ENCODE measurements at regions not wholly inside any gene's neighbourhood (a gene's known extent, or its start where the extent isn't known, plus 50 kb on each side); places are given as distances from the start of the nearest gene placed in this dataset.

DNA sequence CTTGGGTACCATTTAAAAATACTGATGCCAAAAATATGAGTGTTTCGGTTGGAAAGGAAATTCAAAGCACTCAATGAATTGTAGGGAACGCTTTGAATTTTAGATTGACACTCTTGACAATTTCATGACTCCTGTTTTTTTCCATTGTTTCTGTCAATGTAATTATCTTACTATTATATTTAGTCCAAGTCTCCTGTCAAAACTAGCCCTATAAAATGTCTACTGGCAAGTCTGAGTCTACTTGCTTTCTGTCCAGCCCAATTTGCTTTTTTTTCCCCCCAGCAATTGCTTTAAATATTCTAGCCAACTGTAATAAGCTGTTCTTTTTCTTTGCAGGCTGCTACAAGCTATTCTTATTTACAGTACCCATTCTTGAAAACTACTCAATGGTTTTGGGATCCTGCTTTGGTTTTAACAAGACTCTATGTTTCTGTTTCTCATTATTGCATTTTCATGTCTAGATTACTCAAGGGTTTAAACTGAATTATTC, 1103.9 kb upstream of the GJE1 start:
- 0% methylated on average over 2 of the region's 2 CpGs for WGBS (ENCODE audit: insufficient coverage, low coverage, missing lambda C conversion rate)
- no peak for FAIRE-seq
- intact Hi-C loops (cut with micrococcal nuclease): no loop called here

More for the DNA sequence above, 1103.9 kb upstream of the GJE1 start:
- CTCF ChIA-PET (ENCODE audit: low intra/inter-chr PET ratio): no interaction called here
- DNase-seq (ENCODE audit: extremely low read depth in 1 of 4, low spot score in 3 of 4) (no peak), ATAC-seq (no peak)
- Histone ChIP-seq H2AFZ (ENCODE audit: low read depth, low read length) (no peak overlapping the region), H3K4me2 (ENCODE audit: insufficient read depth, low read length) (no peak overlapping the region), H3K36me3 (ENCODE audit: control insufficient read depth, insufficient read depth, low read length) (no peaks in the 10 kb centered on the region), H3K9me3 (replicated peaks; ENCODE audit: control insufficient read depth, insufficient read depth, low read depth, low read length) (peaks cover 3% of the 10 kb centered on the region; the same call in 1 of the 2 replicates), H3K4me3 (no peak overlapping the region), H3K9ac (ENCODE audit: insufficient read depth in 1 of 2, low read depth in 2 of 2, low read length in 2 of 2) (no peak overlapping the region), H3K27me3 (ENCODE audit: control insufficient read depth in 2 of 2, insufficient read depth in 2 of 2, low read length in 2 of 2) (no peaks in the 10 kb centered on the region), H4K20me1 (replicated peaks; ENCODE audit: control insufficient read depth, insufficient read depth, low read length) (no peaks in the 10 kb centered on the region), H3K79me2 (ENCODE audit: control insufficient read depth, insufficient read depth, low read length) (no peaks in the 10 kb centered on the region), H3K27ac (ENCODE audit: extremely low read depth, low read depth, low read length) (no peak overlapping the region), H3K4me1 (replicated peaks in 1 of 2; ENCODE audit: control insufficient read depth in 2 of 2, insufficient read depth in 2 of 2, low read length in 2 of 2) (no peaks in the 10 kb centered on the region), H3K9me1 (ENCODE audit: control insufficient read depth, insufficient read depth, low read length) (no peaks in the 10 kb centered on the region)
- BruUV-seq (replicated peaks): no TSS peak
- POLR2A ChIA-PET: no interaction called here
- TF ChIP-seq MYBL2 (IDR thresholded peaks at IDR 0.05; ENCODE audit: low read depth): no peak
- no peak for TF ChIP-seq MYBL2 (CRISPR knock-in tag; IDR thresholded peaks at IDR 0.05; ENCODE audit: borderline replicate concordance)
- TF ChIP-seq L3MBTL2 (IDR thresholded peaks at IDR 0.05): no peak
- TF ChIP-seq, protein P1, sequence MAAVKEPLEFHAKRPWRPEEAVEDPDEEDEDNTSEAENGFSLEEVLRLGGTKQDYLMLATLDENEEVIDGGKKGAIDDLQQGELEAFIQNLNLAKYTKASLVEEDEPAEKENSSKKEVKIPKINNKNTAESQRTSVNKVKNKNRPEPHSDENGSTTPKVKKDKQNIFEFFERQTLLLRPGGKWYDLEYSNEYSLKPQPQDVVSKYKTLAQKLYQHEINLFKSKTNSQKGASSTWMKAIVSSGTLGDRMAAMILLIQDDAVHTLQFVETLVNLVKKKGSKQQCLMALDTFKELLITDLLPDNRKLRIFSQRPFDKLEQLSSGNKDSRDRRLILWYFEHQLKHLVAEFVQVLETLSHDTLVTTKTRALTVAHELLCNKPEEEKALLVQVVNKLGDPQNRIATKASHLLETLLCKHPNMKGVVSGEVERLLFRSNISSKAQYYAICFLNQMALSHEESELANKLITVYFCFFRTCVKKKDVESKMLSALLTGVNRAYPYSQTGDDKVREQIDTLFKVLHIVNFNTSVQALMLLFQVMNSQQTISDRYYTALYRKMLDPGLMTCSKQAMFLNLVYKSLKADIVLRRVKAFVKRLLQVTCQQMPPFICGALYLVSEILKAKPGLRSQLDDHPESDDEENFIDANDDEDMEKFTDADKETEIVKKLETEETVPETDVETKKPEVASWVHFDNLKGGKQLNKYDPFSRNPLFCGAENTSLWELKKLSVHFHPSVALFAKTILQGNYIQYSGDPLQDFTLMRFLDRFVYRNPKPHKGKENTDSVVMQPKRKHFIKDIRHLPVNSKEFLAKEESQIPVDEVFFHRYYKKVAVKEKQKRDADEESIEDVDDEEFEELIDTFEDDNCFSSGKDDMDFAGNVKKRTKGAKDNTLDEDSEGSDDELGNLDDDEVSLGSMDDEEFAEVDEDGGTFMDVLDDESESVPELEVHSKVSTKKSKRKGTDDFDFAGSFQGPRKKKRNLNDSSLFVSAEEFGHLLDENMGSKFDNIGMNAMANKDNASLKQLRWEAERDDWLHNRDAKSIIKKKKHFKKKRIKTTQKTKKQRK (IDR thresholded peaks at IDR 0.05; ENCODE audit: borderline replicate concordance, low read depth, low read length): no peak
- no peak for TF ChIP-seq FIP1L1 (IDR thresholded peaks at IDR 0.05; ENCODE audit: low read depth, low read length, poor library complexity, severe bottlenecking)
- no peak for TF ChIP-seq ZNF146 (CRISPR knock-in tag; IDR thresholded peaks at IDR 0.05; ENCODE audit: unreplicated experiment)
- no peak for TF ChIP-seq FOS (IDR thresholded peaks at IDR 0.05; ENCODE audit: extremely low read depth, insufficient read length)
- TF ChIP-seq JUN (IDR thresholded peaks at IDR 0.05; ENCODE audit: borderline replicate concordance, low read depth, low read length): no peak
- no peak for TF ChIP-seq JUN (CRISPR knock-in tag; IDR thresholded peaks at IDR 0.05; ENCODE audit: borderline replicate concordance)
- TF ChIP-seq RCOR1 (IDR thresholded peaks at IDR 0.05; ENCODE audit: borderline replicate concordance in 1 of 2, low read depth in 2 of 2, low read length in 2 of 2): no peak
- TF ChIP-seq HNRNPLL (IDR thresholded peaks at IDR 0.05; ENCODE audit: low read depth, low read length, poor library complexity, severe bottlenecking): no peak
- no peak for TF ChIP-seq ZFP36 (IDR thresholded peaks at IDR 0.05; ENCODE audit: low read depth, low read length, partially characterized antibody)
- in situ Hi-C loops (cut with MboI): no loop called here

Data from K562 (cell line).